PC-9 (cell line): ENCODE measurements at regions not wholly inside any gene's neighbourhood (a gene's known extent, or its start where the extent isn't known, plus 50 kb on each side); places are given as distances from the start of the nearest gene placed in this dataset.

Experiments
- EZH2 ChIP-seq: fragments of 200-600 bp; sonication (generic); IDR thresholded peaks from 2 replicates; pipeline ENCODE4 v1.8.0; 2017; ENCODE audit warnings: antibody characterized with exemption, low read depth
- TF ChIP-seq, protein P1 (sequence below): fragments of 200-600 bp; sonication (generic); conservative IDR thresholded peaks from 2 replicates; pipeline ENCODE4 v1.6.1; 2017; ENCODE audit warnings: mixed run types, antibody characterized with exemption, mild to moderate bottlenecking, moderate library complexity

- TF ChIP-seq, protein P1, sequence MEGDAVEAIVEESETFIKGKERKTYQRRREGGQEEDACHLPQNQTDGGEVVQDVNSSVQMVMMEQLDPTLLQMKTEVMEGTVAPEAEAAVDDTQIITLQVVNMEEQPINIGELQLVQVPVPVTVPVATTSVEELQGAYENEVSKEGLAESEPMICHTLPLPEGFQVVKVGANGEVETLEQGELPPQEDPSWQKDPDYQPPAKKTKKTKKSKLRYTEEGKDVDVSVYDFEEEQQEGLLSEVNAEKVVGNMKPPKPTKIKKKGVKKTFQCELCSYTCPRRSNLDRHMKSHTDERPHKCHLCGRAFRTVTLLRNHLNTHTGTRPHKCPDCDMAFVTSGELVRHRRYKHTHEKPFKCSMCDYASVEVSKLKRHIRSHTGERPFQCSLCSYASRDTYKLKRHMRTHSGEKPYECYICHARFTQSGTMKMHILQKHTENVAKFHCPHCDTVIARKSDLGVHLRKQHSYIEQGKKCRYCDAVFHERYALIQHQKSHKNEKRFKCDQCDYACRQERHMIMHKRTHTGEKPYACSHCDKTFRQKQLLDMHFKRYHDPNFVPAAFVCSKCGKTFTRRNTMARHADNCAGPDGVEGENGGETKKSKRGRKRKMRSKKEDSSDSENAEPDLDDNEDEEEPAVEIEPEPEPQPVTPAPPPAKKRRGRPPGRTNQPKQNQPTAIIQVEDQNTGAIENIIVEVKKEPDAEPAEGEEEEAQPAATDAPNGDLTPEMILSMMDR, result no peak
- TF ChIP-seq EZH2, result no peak
Observed at GRCh38 chr5:128673000-128673399, 135.0 kb upstream of the FBN2 start.
